NCI-H2196 (cell line): ENCODE measurements at regions not wholly inside any gene's neighbourhood (a gene's known extent, or its start where the extent isn't known, plus 50 kb on each side); places are given as distances from the start of the nearest gene placed in this dataset.
"Not testable (repeated sequence)": the region's sequence is repeated elsewhere in the genome, so short reads cannot be mapped to it uniquely, and the experiment has no call there.

Source experiments
- DNase-seq: peaks from one replicate; lab custom pipeline; 2025; ENCODE audit not compliant: unreplicated experiment; lab: John Stamatoyannopoulos, UW

DNA sequence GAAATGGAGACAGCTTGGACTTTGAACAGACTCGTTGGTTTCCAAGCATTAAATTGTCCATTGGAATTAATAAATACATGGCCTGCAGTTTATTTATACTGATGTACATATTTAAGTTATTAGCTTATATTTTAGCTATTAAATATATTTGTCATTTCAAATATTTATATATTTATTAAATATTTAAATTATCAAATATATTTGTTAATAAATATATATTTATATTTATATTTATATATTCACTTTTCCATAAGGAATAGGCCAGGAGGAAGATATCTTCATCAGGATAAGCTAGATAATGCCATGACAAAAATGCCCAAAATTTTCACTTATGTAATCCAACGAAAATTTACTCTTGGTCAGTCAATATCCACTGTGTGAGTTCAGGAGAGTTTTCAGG lies 229.9 kb downstream of the ZNF608 start:
- no peak for DNase-seq

DNA sequence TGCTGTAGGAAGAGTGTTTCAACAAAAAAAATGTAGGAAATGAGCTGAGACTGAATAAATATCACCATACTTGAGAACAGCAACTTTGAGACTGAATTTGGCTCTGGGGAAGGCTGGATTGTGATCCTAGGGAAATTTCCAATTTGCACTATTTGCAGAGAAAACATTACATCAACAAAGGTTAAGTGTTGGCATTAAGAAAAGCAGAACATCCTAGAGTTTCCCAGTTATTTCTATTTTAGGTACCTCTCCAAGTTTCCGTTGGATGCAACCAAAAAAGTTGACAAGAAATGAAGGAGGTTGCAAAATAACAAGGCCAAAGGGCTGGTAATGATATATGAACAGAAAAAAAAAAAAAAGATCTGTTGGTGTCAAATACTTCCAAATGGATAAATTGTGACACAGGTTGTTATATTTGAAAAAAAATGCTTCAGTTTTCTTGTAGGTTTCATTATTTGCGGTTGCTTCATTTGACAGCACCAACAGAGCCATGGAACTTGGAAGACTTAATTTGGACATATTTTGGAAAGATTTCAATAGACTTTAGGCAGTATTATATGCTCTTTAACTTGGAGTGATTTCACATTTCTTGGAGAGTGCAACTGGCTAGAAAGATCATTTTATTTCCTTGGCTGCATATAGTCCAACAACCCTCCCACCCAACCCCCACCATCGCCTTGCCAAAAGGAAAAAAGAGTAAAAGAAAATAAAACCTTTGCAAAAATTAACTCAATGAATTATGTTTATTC lies 230.8 kb downstream of the ZNF608 start:
- DNase-seq, result no peak

GRCh38 chr5:124514956-124515355 lies 231.5 kb downstream of the ZNF608 start:
- no peak for DNase-seq

DNA sequence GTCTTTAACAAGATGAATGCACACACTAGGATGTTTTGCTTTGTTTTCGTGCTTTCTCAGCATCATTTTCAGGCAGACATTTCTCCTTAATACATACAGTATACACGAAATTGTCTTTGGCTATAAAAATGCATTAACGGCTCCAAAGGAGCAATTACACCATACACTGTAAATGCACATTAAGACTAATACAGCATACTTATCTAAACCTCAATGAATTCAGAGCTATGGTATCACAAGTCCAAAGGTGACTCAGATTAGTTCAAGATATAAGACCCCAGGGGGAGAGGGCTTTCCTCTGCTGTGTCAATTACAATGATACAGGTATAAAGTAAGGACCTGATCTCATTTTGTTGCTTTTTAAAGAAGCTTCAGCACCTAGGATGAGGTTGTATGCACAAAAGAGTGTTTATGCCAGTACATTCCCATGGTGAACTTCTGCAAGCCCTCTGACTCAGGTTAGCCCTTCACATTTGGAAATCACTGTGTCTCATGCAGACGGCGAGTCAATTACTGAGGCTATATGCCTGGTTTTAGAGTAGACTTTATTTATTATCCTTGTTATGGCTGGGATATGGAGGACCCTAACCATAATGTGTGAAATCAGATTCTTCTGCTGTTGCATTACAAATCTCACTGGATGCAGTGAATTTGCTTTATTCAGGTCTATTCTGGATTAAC lies 233.3 kb downstream of the ZNF608 start:
- no peak for DNase-seq

GRCh38 chr5:124512236-124512635 lies 234.2 kb downstream of the ZNF608 start:
- DNase-seq, result no peak

GRCh38 chr5:124511791-124512190 lies 234.6 kb downstream of the ZNF608 start:
- DNase-seq, result no peak

- DNase-seq, result no peak
These were observed 238.8 kb downstream of the ZNF608 start for GRCh38 chr5:124507688-124508087.

GRCh38 chr5:124504081-124504916 lies 242.1 kb downstream of the ZNF608 start:
- DNase-seq, result no peak

- DNase-seq, result no peak
These were observed 243.9 kb downstream of the ZNF608 start for GRCh38 chr5:124502551-124502950.

DNA sequence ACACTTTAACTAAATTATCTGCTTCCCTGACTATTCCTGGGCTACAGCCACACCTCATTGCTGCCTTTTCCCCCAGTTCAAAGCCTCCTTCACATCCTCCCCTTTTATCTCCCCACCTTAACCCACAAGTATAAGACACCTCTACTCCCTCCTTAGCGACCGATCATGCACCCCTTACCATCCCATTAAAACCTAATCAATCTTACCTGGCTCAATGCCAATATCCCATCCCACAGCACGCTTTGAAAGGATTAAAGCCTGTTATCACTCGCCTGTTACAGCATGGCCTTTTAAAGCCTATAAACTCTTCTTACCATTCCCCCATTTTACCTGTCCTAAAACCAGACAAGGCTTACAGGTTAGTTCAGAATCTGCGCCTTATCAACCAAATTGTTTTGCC lies 246.6 kb downstream of the ZNF608 start:
- DNase-seq, result not testable (repeated sequence)

- not testable (repeated sequence) for DNase-seq
These were observed 249.5 kb downstream of the ZNF608 start for GRCh38 chr5:124496968-124497367.

DNA sequence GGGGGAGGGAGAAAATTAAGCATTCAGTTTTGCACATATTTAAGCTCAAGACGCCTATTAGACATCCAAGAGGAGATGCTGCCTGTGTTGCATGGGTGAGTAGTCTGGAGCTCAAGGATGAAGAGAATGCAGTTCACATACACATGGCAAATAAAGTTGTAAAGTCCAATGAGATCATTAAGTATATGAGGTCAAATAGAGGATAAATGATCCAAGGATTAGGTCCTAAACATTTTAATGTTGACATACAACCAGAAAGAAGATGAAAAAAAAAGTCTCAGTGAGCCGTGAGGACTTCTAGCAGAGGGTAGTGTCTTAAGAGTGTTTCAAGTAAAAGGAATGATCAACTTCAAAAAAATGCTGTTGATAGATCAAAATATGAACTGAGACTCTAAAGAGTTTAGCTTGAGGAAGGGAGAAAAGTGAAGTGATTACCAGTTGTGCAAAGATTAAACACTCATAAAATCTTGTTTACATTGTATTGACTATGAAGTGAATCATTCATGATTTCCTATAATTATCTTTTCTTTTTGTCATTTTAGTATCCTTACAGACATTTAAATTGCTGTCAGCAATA lies 251.8 kb downstream of the ZNF608 start:
- DNase-seq, result no peak

DNA sequence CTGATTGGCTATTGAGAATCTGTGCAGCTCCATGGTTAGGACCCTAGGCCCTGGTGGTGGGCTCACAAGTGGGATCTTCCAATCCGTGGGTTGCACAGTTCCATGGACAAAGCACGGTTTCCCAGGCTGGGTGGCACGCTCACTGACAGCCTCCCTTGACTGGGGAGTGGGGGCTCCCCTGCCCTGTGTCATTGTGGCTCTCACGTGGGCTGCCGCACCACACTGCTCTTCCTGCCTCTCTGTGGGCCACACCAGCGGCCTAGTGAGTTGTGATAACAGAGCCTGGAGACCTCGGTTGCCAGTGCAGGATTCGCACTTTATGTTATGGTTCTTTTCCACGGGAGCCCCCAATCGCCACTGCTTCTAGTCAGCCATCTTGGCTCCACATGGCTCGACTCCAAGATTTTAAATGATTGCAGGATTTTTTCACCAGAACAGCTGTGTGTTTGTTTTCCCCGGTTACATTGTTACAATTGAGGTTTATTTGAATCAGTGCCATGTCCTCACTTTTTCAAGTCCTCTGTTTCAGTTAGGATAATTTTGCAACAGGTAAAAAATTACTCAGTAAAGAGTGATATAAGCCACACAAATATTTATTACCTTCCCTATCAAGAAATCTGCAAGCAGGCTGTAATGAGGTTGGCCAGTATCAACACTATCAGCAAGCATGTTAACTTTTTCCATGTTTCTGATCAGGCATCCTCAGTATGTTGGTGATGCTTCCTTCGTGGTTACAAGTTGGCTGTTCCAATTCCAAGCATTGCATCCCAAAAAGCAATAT lies 253.8 kb downstream of the ZNF608 start:
- DNase-seq, result no peak

- DNase-seq, result not testable (repeated sequence)
These were observed 256.1 kb downstream of the ZNF608 start for GRCh38 chr5:124490315-124490714.

DNA sequence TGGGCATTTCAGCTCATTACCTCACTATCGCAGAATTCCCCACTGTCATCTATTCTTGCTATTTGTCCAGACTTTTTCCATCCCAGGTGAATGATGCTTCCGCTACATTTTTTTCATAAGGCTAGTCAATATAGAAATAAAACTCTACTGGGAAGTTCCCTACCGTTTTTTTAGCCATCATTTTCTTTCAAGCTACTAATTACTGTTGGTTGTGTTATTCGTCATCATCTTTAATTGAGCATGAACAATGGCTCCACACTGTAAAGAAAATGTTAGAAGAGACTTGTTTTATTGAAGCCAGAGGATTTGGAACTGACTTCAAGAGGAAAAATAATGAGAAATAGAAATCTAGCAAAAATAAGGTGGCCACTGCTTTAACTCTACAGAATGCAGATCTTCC lies 265.0 kb downstream of the ZNF608 start:
- DNase-seq, result no peak

DNA sequence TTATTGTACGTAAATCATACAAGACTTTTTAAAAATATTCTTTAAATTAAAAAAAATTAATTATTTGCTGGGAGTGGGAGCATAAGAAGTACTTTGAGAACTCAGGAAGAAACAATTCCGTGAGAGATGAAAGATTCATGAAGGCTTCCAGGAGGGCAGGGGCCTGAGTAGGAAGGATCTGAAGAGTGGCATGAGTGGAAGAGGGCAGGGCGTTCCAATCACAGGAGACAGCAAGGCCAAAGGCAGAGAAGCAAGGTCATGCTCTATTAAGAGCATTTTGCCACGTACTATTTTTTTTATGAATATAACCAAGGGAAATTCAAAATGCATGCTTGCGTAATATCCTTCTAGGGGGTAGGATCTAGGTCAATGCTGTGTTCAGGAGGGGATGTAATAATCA lies 265.5 kb downstream of the ZNF608 start:
- no peak for DNase-seq

GRCh38 chr5:124480022-124480421 lies 266.4 kb downstream of the ZNF608 start:
- DNase-seq, result no peak

GRCh38 chr5:124478264-124478663 lies 268.2 kb downstream of the ZNF608 start:
- no peak for DNase-seq

DNA sequence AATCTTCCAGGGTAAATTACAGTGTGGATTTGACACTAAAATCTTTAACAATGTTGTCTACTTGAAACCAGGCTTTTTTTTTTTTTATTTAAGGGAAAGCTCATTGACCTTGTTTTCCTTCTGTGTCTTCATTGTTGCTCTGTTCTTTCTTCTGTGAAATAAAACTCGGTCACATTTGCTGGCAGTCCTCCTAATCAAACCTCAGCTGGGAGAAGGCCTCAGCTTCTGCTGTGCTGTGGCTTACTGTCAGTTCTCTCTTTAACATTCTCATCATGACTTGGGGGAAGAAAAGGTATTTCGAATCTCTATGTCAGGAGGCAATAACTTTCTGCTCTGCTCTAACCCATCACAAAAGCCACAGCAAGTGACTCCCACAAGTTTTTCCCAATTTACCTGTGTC lies 268.9 kb downstream of the ZNF608 start:
- no peak for DNase-seq

GRCh38 chr5:124477062-124477461 lies 269.4 kb downstream of the ZNF608 start:
- no peak for DNase-seq
